ENCODE measurements at regions not wholly inside any gene's neighbourhood (a gene's known extent, or its start where the extent isn't known, plus 50 kb on each side); places are given as distances from the start of the nearest gene placed in this dataset.
"Not testable (repeated sequence)": the region's sequence is repeated elsewhere in the genome, so short reads cannot be mapped to it uniquely, and the experiment has no call there.

DNA sequence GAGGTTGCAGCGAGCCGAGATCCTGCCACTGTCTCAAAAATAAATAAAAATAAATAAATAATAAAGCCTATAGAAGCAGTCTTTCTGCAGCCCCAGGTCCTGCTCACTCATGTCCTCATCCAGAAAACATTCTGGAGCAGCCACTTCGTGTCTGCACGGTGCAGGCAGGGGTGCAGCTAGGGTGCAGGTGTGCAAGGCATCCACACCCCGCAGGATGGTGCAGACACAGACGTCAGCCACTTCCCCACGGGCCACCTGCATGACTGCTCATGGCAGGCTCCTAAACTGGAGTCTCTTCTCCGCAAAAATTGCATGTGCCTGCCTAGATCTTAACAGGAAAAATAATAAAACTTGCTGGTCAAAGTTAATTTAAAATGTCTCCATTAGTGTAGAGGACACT is 80.2 kb upstream of the SNTG2 start:
- TF ChIP-seq, protein P1, sequence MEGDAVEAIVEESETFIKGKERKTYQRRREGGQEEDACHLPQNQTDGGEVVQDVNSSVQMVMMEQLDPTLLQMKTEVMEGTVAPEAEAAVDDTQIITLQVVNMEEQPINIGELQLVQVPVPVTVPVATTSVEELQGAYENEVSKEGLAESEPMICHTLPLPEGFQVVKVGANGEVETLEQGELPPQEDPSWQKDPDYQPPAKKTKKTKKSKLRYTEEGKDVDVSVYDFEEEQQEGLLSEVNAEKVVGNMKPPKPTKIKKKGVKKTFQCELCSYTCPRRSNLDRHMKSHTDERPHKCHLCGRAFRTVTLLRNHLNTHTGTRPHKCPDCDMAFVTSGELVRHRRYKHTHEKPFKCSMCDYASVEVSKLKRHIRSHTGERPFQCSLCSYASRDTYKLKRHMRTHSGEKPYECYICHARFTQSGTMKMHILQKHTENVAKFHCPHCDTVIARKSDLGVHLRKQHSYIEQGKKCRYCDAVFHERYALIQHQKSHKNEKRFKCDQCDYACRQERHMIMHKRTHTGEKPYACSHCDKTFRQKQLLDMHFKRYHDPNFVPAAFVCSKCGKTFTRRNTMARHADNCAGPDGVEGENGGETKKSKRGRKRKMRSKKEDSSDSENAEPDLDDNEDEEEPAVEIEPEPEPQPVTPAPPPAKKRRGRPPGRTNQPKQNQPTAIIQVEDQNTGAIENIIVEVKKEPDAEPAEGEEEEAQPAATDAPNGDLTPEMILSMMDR (IDR thresholded peaks at IDR 0.05; ENCODE audit: insufficient read depth, low read depth, low read length, missing control alignments), result no peak
- no peak overlapping the region for H3K4me3 ChIP-seq (ENCODE audit: low read length)
- DNase-seq (ENCODE audit: low read depth), result no peak

DNA sequence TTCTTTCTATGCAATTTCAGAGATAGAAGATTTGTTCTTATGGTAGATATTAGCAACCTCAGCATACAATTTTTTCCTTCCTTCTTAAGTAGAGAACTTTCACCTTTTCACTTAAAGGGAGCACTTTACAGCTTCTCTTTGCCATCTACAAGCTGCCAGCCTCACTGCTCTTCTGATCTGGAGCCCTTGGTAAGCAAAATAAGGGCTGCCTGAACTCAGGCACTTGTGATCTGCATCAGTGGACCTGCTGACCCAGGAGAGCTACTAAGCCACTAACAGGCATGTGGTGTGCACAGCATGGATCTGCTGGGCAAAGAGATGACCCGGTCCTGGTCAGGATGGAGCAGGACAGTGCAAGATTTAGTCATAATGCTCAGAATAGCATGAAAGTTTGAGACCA is 80.8 kb upstream of the SNTG2 start:
- TF ChIP-seq, protein P1 (IDR thresholded peaks at IDR 0.05; ENCODE audit: insufficient read depth, low read depth, low read length, missing control alignments), result no peak
- no peak for DNase-seq (ENCODE audit: low read depth)
- H3K4me3 ChIP-seq (ENCODE audit: low read length), result no peak overlapping the region

DNA sequence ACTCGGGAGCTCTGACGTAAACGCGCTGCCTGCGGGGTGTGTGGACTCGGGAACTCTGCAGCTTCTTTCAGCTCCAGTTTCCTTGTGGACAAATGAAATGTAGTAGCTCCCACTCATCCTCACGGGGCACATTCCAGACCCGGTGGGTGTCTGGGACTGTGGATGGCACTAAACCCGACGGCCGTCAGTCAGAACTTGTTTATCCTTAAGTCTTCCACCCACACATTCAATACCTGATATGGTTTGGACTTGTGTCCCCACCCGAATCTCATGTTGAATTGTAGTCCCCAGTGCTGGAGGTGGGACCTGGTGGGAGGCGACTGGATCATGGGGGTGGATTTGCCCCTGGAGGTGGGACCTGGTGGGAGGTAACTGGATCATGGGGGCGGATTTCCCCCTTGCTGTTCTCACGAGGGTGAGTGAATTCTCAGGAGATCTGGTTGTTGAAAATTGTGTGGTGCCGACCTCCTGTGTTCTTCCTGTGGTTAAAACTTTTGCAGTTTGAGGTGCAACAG is 81.2 kb upstream of the SNTG2 start:
- TF ChIP-seq, protein P1 (IDR thresholded peaks at IDR 0.05; ENCODE audit: insufficient read depth, low read depth, low read length, missing control alignments), result no peak
- DNase-seq (ENCODE audit: low read depth), result no peak
- H3K4me3 ChIP-seq (ENCODE audit: low read length), result no peak overlapping the region

DNA sequence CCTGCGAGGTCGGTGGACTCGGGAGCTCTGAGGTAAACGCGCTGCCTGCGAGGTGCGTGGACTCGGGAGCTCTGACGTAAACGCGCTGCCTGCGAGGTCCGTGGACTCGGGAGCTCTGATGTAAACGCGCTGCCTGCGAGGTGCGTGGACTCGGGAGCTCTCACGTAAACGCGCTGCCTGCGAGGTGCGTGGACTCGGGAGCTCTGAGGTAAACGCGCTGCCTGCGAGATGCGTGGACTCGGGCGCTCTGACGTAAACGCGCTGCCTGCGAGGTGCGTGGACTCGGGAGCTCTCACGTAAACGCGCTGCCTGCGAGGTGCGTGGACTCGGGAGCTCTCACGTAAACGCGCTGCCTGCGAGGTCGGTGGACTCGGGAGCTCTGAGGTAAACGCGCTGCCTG is 81.8 kb upstream of the SNTG2 start:
- not testable (repeated sequence) for H3K4me3 ChIP-seq (ENCODE audit: low read length)

DNA sequence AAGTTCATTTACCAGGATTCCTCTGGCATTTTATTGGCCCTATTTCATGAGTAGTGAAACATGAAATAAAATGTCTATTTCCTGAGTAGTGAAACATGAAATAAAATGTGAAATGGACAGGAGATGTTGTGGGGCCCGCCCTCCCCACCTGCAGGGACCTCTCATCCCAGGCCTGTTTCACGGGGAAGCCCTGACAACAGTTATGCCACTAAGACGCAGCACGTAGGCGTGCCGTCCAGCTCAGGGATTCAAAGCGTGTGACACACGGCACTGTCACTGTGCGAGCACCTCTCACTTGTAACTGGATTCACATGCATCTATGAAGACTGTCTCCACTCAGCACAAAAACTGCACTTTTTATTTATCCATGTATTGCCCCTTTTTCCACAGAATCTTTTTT is 83.4 kb upstream of the SNTG2 start:
- DNase-seq (ENCODE audit: low read depth), result no peak
- H3K4me3 ChIP-seq (ENCODE audit: low read length), result no peak overlapping the region
- TF ChIP-seq, protein P1 (IDR thresholded peaks at IDR 0.05; ENCODE audit: insufficient read depth, low read depth, low read length, missing control alignments), result no peak

More for the DNA sequence above, 81.8 kb upstream of the SNTG2 start:
- DNase-seq (ENCODE audit: low read depth), result not testable (repeated sequence)

- TF ChIP-seq, protein P1 (IDR thresholded peaks at IDR 0.05; ENCODE audit: insufficient read depth, low read depth, low read length, missing control alignments), result no peak
- no peak overlapping the region for H3K4me3 ChIP-seq (ENCODE audit: low read length)
- DNase-seq (ENCODE audit: low read depth), result no peak
Measured at GRCh38 chr2:866887-867286, 83.8 kb upstream of the SNTG2 start.

- DNase-seq (ENCODE audit: low read depth), result no peak
- TF ChIP-seq, protein P1 (IDR thresholded peaks at IDR 0.05; ENCODE audit: insufficient read depth, low read depth, low read length, missing control alignments), result no peak
- H3K4me3 ChIP-seq (ENCODE audit: low read length), result no peak overlapping the region
Measured at GRCh38 chr2:866009-866680, 84.5 kb upstream of the SNTG2 start.

Data from epithelial cell of esophagus (primary cell).